OCI-LY1 (cell line): ENCODE measurements at regions not wholly inside any gene's neighbourhood (a gene's known extent, or its start where the extent isn't known, plus 50 kb on each side); places are given as distances from the start of the nearest gene placed in this dataset.

Experiments used
- H2AFZ ChIP-seq: fragments of 200-600 bp; sonication (generic), shearing (Covaris generic); 2 replicates; pipeline ENCODE4 v1.6.0; 2014; ENCODE audit warnings: antibody characterized with exemption, mild to moderate bottlenecking, low read length
- H3F3A ChIP-seq: fragments of 200-600 bp; sonication (generic), shearing (Covaris generic); 2 replicates; pipeline ENCODE4 v1.6.0; 2014; ENCODE audit warnings: mild to moderate bottlenecking, antibody characterized with exemption, low read length, moderate library complexity; ENCODE audit not compliant: insufficient read depth
- H3K27ac ChIP-seq: fragments of 200-600 bp; sonication (generic); 2 replicates; pipeline ENCODE4 v1.5.1; 2014; ENCODE audit warnings: low read length, mixed run types, mild to moderate bottlenecking, low read depth; ENCODE audit not compliant: poor library complexity, severe bottlenecking
- H3K27me3 ChIP-seq: fragments of 200-600 bp; sonication (generic); 2 replicates; pipeline ENCODE4 v1.6.0; 2014; ENCODE audit warnings: antibody characterized with exemption, mild to moderate bottlenecking, low read length, moderate library complexity; ENCODE audit not compliant: insufficient read depth
- H3K36me3 ChIP-seq: fragments of 200-600 bp; sonication (generic); 2 replicates; pipeline ENCODE4 v1.6.1; 2014; ENCODE audit warnings: mild to moderate bottlenecking, antibody characterized with exemption, low read length, moderate library complexity, mixed read lengths; ENCODE audit not compliant: insufficient read depth
- H3K4me1 ChIP-seq: fragments of 200-600 bp; sonication (generic); 2 replicates; pipeline ENCODE4 v1.5.1; 2014; ENCODE audit warnings: mild to moderate bottlenecking, low read length, moderate library complexity; ENCODE audit not compliant: insufficient read depth, severe bottlenecking
- H3K4me2 ChIP-seq: fragments of 200-600 bp; sonication (generic), shearing (Covaris generic); 2 replicates; pipeline ENCODE4 v1.6.1; 2014; ENCODE audit warnings: low read length
- H3K4me3 ChIP-seq: fragments of 200-600 bp; sonication (generic); 2 replicates; pipeline ENCODE4 v1.5.1; 2014; ENCODE audit warnings: low read length, low read depth, mild to moderate bottlenecking, mixed read lengths; ENCODE audit not compliant: poor library complexity, severe bottlenecking
- H3K79me2 ChIP-seq: fragments of 200-600 bp; shearing (Covaris generic); 2 replicates; pipeline ENCODE4 v1.6.1; 2016; ENCODE audit warnings: mixed run types, low read length, mixed read lengths; ENCODE audit not compliant: insufficient read depth
- H3K9ac ChIP-seq: fragments of 200-600 bp; sonication (generic), shearing (Covaris generic); 2 replicates; pipeline ENCODE4 v1.6.1; 2014; ENCODE audit warnings: mild to moderate bottlenecking, low read length, mixed read lengths
- H3K9me2 ChIP-seq: fragments of 200-600 bp; sonication (generic), shearing (Covaris generic); 2 replicates; pipeline ENCODE4 v1.6.1; 2014; ENCODE audit warnings: low read depth, mild to moderate bottlenecking, low read length, mixed read lengths
- H3K9me3 ChIP-seq: fragments of 200-600 bp; shearing (Covaris generic); 2 replicates; pipeline ENCODE4 v1.6.1; 2014; ENCODE audit warnings: low read length, mixed read lengths
- H4K20me1 ChIP-seq: fragments of 200-600 bp; sonication (generic), shearing (Covaris generic); 2 replicates; pipeline ENCODE4 v1.6.0; 2016; ENCODE audit warnings: mild to moderate bottlenecking, low read length; ENCODE audit not compliant: insufficient read depth
- EZH2 ChIP-seq: fragments of 200-600 bp; sonication (generic), shearing (Covaris generic); IDR thresholded peaks from 2 replicates; pipeline ENCODE4 v1.8.0; 2017; ENCODE audit warnings: borderline replicate concordance, mixed run types, mild to moderate bottlenecking, antibody characterized with exemption, low read length, moderate library complexity, mixed read lengths
- TF ChIP-seq, protein P1 (sequence below): fragments of 200-600 bp; sonication (generic), shearing (Covaris generic); IDR thresholded peaks from 2 replicates; pipeline ENCODE4 v1.5.1; 2017; ENCODE audit warnings: mild to moderate bottlenecking, antibody characterized with exemption, low read length, moderate library complexity, mixed read lengths

DNA sequence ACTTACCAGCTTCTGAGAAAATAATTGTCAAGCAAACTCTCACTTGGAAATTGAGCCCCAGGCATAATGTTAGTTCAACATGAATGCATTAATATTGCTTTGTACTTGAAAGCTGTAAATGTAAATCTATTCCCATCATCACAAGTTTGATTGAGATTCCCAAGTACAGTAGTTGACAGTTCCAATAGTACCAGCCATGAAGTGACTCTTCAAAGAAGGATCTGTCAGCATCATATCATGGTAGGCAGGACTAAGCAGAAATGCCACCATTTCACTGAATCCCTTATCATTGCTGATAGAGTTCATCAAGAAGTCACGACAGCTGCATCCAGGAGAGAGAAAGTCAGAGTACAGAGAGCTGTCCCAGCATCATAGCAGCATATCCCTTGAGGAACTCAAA is 348.7 kb downstream of the OMA1 start:
- Histone ChIP-seq H4K20me1 (no peaks in the 10 kb centered on the region), H3K9me2 (no peaks in the 10 kb centered on the region)
- TF ChIP-seq, protein P1, sequence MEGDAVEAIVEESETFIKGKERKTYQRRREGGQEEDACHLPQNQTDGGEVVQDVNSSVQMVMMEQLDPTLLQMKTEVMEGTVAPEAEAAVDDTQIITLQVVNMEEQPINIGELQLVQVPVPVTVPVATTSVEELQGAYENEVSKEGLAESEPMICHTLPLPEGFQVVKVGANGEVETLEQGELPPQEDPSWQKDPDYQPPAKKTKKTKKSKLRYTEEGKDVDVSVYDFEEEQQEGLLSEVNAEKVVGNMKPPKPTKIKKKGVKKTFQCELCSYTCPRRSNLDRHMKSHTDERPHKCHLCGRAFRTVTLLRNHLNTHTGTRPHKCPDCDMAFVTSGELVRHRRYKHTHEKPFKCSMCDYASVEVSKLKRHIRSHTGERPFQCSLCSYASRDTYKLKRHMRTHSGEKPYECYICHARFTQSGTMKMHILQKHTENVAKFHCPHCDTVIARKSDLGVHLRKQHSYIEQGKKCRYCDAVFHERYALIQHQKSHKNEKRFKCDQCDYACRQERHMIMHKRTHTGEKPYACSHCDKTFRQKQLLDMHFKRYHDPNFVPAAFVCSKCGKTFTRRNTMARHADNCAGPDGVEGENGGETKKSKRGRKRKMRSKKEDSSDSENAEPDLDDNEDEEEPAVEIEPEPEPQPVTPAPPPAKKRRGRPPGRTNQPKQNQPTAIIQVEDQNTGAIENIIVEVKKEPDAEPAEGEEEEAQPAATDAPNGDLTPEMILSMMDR = no peak
- TF ChIP-seq EZH2 = no peak

DNA sequence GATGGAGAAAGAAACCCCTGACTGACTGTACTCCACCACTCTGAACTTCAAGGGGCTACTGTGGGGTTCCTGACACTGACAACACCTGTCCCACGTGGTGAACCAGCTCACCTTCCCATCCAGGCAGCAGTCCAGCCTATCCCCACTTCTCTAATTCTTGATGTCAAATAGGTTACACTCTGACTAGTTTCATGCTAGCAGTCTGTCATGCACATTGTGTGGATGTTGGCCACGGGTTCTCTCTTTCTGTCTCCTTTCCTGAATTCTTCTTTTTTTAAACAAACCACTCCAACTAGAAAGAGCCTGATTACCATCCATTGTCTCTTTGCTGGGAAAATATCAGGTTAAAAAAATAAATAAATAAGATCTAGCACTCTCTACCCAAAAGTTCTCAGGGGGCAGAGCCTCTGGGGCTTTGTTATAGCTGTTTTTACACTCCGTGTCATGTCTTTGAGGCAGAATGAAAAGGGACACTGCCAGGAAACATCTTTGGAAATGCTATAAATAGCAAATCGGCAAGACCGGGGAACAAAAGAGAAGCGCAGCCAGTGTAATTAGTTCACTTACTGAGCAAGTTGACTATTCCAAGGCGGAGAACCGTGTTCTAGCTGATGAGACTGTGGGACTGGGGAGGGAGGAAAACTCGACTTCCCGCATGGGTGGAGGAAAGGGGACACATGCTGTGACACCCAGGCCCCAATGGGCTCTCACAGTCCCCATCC is 356.1 kb downstream of the OMA1 start:
- H3K36me3 ChIP-seq = no peaks in the 10 kb centered on the region
- no peaks in the 10 kb centered on the region for H3F3A ChIP-seq
- no peaks in the 10 kb centered on the region for H3K4me1 ChIP-seq
- TF ChIP-seq, protein P1 = no peak
- no peak for TF ChIP-seq EZH2
- no peak overlapping the region for H3K4me2 ChIP-seq
- no peak overlapping the region for H2AFZ ChIP-seq
- H3K9me2 ChIP-seq = no peaks in the 10 kb centered on the region
- H3K9me3 ChIP-seq = no peaks in the 10 kb centered on the region
- H3K27ac ChIP-seq = no peak overlapping the region
- H3K79me2 ChIP-seq = no peaks in the 10 kb centered on the region
- H3K4me3 ChIP-seq = no peak overlapping the region
- H3K9ac ChIP-seq = no peak overlapping the region
- H3K27me3 ChIP-seq = no peaks in the 10 kb centered on the region
- no peaks in the 10 kb centered on the region for H4K20me1 ChIP-seq

More for the DNA sequence above, 348.7 kb downstream of the OMA1 start:
- no peaks in the 10 kb centered on the region for H3F3A ChIP-seq
- H3K4me3 ChIP-seq = no peak overlapping the region
- no peak overlapping the region for H3K27ac ChIP-seq
- H3K79me2 ChIP-seq = no peaks in the 10 kb centered on the region
- H3K4me2 ChIP-seq = no peak overlapping the region
- H3K4me1 ChIP-seq = no peaks in the 10 kb centered on the region
- H3K9ac ChIP-seq = no peak overlapping the region
- no peaks in the 10 kb centered on the region for H3K9me3 ChIP-seq
- H3K27me3 ChIP-seq = no peaks in the 10 kb centered on the region
- H3K36me3 ChIP-seq = no peaks in the 10 kb centered on the region
- no peak overlapping the region for H2AFZ ChIP-seq

GRCh38 chr1:58189453-58189852 is 357.1 kb downstream of the OMA1 start:
- Histone ChIP-seq H2AFZ (no peak overlapping the region), H3K9ac (no peak overlapping the region), H3K4me3 (no peak overlapping the region), H3K4me2 (no peak overlapping the region), H3K27me3 (no peaks in the 10 kb centered on the region), H3K36me3 (no peaks in the 10 kb centered on the region), H3K79me2 (no peaks in the 10 kb centered on the region), H3K9me2 (no peaks in the 10 kb centered on the region), H3K27ac (no peak overlapping the region), H3F3A (no peaks in the 10 kb centered on the region), H4K20me1 (no peaks in the 10 kb centered on the region), H3K4me1 (no peaks in the 10 kb centered on the region), H3K9me3 (no peaks in the 10 kb centered on the region)
- TF ChIP-seq, protein P1 = no peak
- no peak for TF ChIP-seq EZH2
